Tibial nerve (tissue), 4 donors: ENCODE measurements at regions not wholly inside any gene's neighbourhood (a gene's known extent, or its start where the extent isn't known, plus 50 kb on each side); places are given as distances from the start of the nearest gene placed in this dataset.

Experiments used
- DNase-seq, 2 donors: peaks; one replicate each; pipeline ENCODE4 v3.0.0-alpha.2; 2019; ENCODE audit warnings: low spot score in 2 of 2
- H3K27ac ChIP-seq, 4 donors: fragments of 200-600 bp; sonication (generic) in 3 of 4; one replicate each; pipeline ENCODE4 v1.5.1; 2017 to 2019; ENCODE audit warnings: mild to moderate bottlenecking in 1 of 4
- H3K27me3 ChIP-seq, 2 donors: fragments of 200-600 bp; sonication (generic) in 1 of 2; one replicate each; pipeline versions ENCODE4 v1.5.1 to v1.6.0; 2017 to 2019
- H3K36me3 ChIP-seq, 3 donors: fragments of 200-600 bp; sonication (generic); one replicate each; pipeline ENCODE4 v1.5.1; 2018 to 2019
- H3K4me1 ChIP-seq, 4 donors: fragments of 200-600 bp; sonication (generic) in 3 of 4; one replicate each; pipeline ENCODE4 v1.5.1; 2017 to 2019
- H3K4me3 ChIP-seq, 4 donors: fragments of 200-600 bp; sonication (generic) in 3 of 4; one replicate each; pipeline ENCODE4 v1.5.1; 2017 to 2019; ENCODE audit warnings: mild to moderate bottlenecking in 1 of 4, moderate library complexity in 1 of 4
- H3K9me3 ChIP-seq, 4 donors: fragments of 200-600 bp; sonication (generic) in 3 of 4; one replicate each; pipeline ENCODE4 v1.5.1; 2017 to 2019
- CTCF ChIP-seq, 5 experiments: fragments of 200-600 bp in 3 of 5; fragments of 450-650 bp in 2 of 5; sonication (generic) in 3 of 5; IDR thresholded peaks; one replicate each; pipeline ENCODE4 v1.5.1; 2016 to 2019; ENCODE audit warnings: antibody characterized with exemption in 5 of 5, mild to moderate bottlenecking in 3 of 5, moderate library complexity in 2 of 5
- EP300 ChIP-seq, 2 donors: sonication (generic); formaldehyde crosslinking; IDR thresholded peaks; one replicate each; pipeline ENCODE4 v1.6.1; 2017; ENCODE audit warnings: antibody characterized with exemption in 2 of 2, mild to moderate bottlenecking in 1 of 2
- POLR2A ChIP-seq, 2 donors: fragments of 450-650 bp; IDR thresholded peaks; one replicate each; pipeline ENCODE4 v1.6.1; 2017; ENCODE audit warnings: antibody characterized with exemption in 2 of 2, mild to moderate bottlenecking in 2 of 2, moderate library complexity in 2 of 2
- WGBS, 2 donors: methylation state at CpG; one replicate each; pipeline ENCODE4 v1.1.5; 2018; 5-methylcytosine and 5-hydroxymethylcytosine counted together

DNA sequence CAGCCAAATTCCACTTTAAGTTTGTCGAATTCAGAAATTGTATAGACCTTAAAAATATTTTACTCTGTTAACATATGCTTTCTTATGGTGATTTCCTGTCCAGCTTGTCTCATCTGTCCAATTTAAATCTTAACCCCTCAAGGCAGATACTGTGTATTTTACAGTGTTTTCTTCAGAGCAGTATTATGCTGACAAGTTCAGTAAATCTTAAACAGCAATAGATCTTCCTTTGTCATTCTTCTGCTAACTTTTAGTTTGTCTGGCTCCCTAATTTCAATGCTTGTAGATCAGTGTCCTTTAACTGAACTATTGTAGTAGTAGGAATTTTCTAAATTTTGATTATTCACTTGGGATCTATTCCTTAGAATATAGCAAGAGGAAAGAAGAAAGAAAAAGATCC, 52.8 kb upstream of the MEIS1 start:
- WGBS, 2 donors: 42 to 69% methylated on average over 1 of the region's 1 CpG
- Histone ChIP-seq H3K9me3 (no peaks in the 10 kb centered on the region), H3K4me3 (no peak overlapping the region), H3K4me1 (no peaks in the 10 kb centered on the region), H3K27ac (no peak overlapping the region), H3K36me3 (no peaks in the 10 kb centered on the region), H3K27me3 (no peaks in the 10 kb centered on the region)
- no peak for TF ChIP-seq CTCF (IDR thresholded peaks at IDR 0.05)
- no peak for TF ChIP-seq EP300 (IDR thresholded peaks at IDR 0.05)
- TF ChIP-seq POLR2A (IDR thresholded peaks at IDR 0.05): no peak
- DNase-seq: no peak

GRCh38 chr2:66379473-66379872, 55.5 kb upstream of the MEIS1 start:
- H3K9me3 ChIP-seq: no peaks in the 10 kb centered on the region
- H3K4me1 ChIP-seq: no peaks in the 10 kb centered on the region
- H3K36me3 ChIP-seq: no peaks in the 10 kb centered on the region
- no peak for TF ChIP-seq POLR2A (IDR thresholded peaks at IDR 0.05)
- H3K27ac ChIP-seq: no peak overlapping the region
- H3K27me3 ChIP-seq: no peaks in the 10 kb centered on the region
- no peak for DNase-seq
- no peak overlapping the region for H3K4me3 ChIP-seq

GRCh38 chr2:66377832-66378231, 57.1 kb upstream of the MEIS1 start:
- TF ChIP-seq CTCF (IDR thresholded peaks at IDR 0.05): no peak
- no peak for TF ChIP-seq EP300 (IDR thresholded peaks at IDR 0.05)
- no peak for TF ChIP-seq POLR2A (IDR thresholded peaks at IDR 0.05)
- no peaks in the 10 kb centered on the region for H3K4me1 ChIP-seq
- H3K27me3 ChIP-seq: no peaks in the 10 kb centered on the region
- H3K4me3 ChIP-seq: no peak overlapping the region
- WGBS, 2 donors: 23 to 29% methylated on average over 6 of the region's 6 CpGs
- H3K9me3 ChIP-seq: no peaks in the 10 kb centered on the region
- H3K36me3 ChIP-seq: no peaks in the 10 kb centered on the region
- DNase-seq: no peak
- H3K27ac ChIP-seq: no peak overlapping the region

DNA sequence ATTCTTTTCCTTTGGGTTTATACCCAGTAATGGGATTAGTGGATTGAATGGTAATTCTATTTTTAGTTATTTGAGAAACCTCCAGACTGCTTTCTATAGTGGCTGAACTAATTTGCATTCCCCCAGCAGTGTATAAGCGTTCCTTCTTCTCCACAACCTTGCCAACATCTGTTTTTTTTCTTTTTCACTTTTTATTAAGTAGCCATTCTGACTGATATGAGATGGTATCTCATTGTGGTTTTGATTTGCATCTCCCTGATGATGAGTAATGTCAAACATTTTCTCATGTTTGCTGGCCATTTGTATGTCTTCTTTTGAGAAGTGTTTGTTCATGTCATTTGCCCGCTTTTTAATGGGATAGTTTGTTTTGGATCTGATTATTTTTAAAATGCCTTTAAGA, 64.1 kb upstream of the MEIS1 start:
- Histone ChIP-seq H3K9me3 (no peaks in the 10 kb centered on the region), H3K4me3 (no peak overlapping the region), H3K27ac (no peak overlapping the region), H3K4me1 (no peaks in the 10 kb centered on the region), H3K36me3 (no peaks in the 10 kb centered on the region), H3K27me3 (no peaks in the 10 kb centered on the region)
- WGBS, 2 donors: 84 to 87% methylated on average over 2 of the region's 2 CpGs
- no peak for TF ChIP-seq EP300 (IDR thresholded peaks at IDR 0.05)
- TF ChIP-seq POLR2A (IDR thresholded peaks at IDR 0.05): no peak
- no peak for TF ChIP-seq CTCF (IDR thresholded peaks at IDR 0.05)
- DNase-seq: no peak

GRCh38 chr2:66366619-66367018, 68.3 kb upstream of the MEIS1 start:
- no peak for TF ChIP-seq EP300 (IDR thresholded peaks at IDR 0.05)
- TF ChIP-seq CTCF (IDR thresholded peaks at IDR 0.05): no peak
- TF ChIP-seq POLR2A (IDR thresholded peaks at IDR 0.05): no peak
- 80 to 89% methylated on average over 2 of the region's 2 CpGs for WGBS, 2 donors
- Histone ChIP-seq H3K27me3 (no peaks in the 10 kb centered on the region), H3K4me3 (no peak overlapping the region), H3K36me3 (no peaks in the 10 kb centered on the region), H3K27ac (no peak overlapping the region), H3K9me3 (no peaks in the 10 kb centered on the region), H3K4me1 (peaks cover 0 to 15% (median 0%) of the 10 kb centered on the region in 4 donors)
- no peak for DNase-seq
